Upper lobe of left lung (tissue), 4 donors: ENCODE measurements at regions not wholly inside any gene's neighbourhood (a gene's known extent, or its start where the extent isn't known, plus 50 kb on each side); places are given as distances from the start of the nearest gene placed in this dataset.

Experiments
- CTCF ChIP-seq, 6 experiments: fragments of 450-650 bp in 4 of 6; fragments of 200-600 bp in 2 of 6; sonication (generic) in 2 of 6; IDR thresholded peaks; one replicate each; pipeline ENCODE4 v1.5.1; 2016 to 2019; ENCODE audit warnings: antibody characterized with exemption in 6 of 6
- POLR2A ChIP-seq, 4 donors: fragments of 450-650 bp; IDR thresholded peaks; one replicate each; pipeline ENCODE4 v1.5.1; 2016 to 2017; ENCODE audit warnings: antibody characterized with exemption in 4 of 4, mild to moderate bottlenecking in 2 of 4
- POLR2AphosphoS5 ChIP-seq, 2 donors: sonication (generic); formaldehyde crosslinking; IDR thresholded peaks; one replicate each; pipeline ENCODE4 v1.5.1; 2017; ENCODE audit warnings: antibody characterized with exemption in 2 of 2

- no peak for TF ChIP-seq POLR2AphosphoS5 (IDR thresholded peaks at IDR 0.05)
- TF ChIP-seq CTCF (IDR thresholded peaks at IDR 0.05), result no peak
- no peak for TF ChIP-seq POLR2A (IDR thresholded peaks at IDR 0.05)
Measured at GRCh38 chr4:184887333-184887732, 61.6 kb upstream of the ACSL1 start.
